Panc1 (cell line): ENCODE measurements at regions not wholly inside any gene's neighbourhood (a gene's known extent, or its start where the extent isn't known, plus 50 kb on each side); places are given as distances from the start of the nearest gene placed in this dataset.
"Not testable (repeated sequence)": the region's sequence is repeated elsewhere in the genome, so short reads cannot be mapped to it uniquely, and the experiment has no call there.

Experiments used
- ATAC-seq: fragments of 200-7000 bp; cut with Tn5 transposase; 2 replicates; pipeline ENCODE4 v1.9.1; 2020; ENCODE audit warnings: mild to moderate bottlenecking, moderate library complexity
- BruUV-seq: library from RNA; stranded (reverse); fragments of 400-500 nt; replicated peaks from 2 replicates; lab custom pipeline; 2021; lab: Mats Ljungman, UMichigan
- CTCF ChIA-PET: fragments of 300-600 bp; sonication (Branson Sonifier 250); formaldehyde crosslinking; loops from one replicate; lab custom pipeline; 2022; ENCODE audit warnings: antibody characterized with exemption; lab: Charles Lee
- POLR2A ChIA-PET: fragments of 300-600 bp; sonication (Branson Sonifier 250); formaldehyde crosslinking; loops from one replicate; lab custom pipeline; 2022; ENCODE audit warnings: antibody characterized with exemption; lab: Charles Lee
- DNase-seq: peaks from one replicate; pipeline ENCODE4 v3.0.0-alpha.2; 2010; ENCODE audit warnings: low read depth, low spot score
- H3K27ac ChIP-seq: 2 replicates; pipeline ENCODE4 v1.5.1; 2011; ENCODE audit warnings: mild to moderate bottlenecking, low read length, inconsistent platforms
- H3K27me3 ChIP-seq: fragments of 200-500 bp; sonication (Bioruptor generic); 2 replicates; pipeline ENCODE4 v1.6.0; 2014; ENCODE audit warnings: low read length, inconsistent platforms; ENCODE audit not compliant: control insufficient read depth, insufficient read depth
- H3K36me3 ChIP-seq: fragments of 200-500 bp; sonication (Bioruptor generic); 2 replicates; pipeline ENCODE4 v1.5.1; 2014; ENCODE audit warnings: inconsistent platforms, mild to moderate bottlenecking, low read length, moderate library complexity; ENCODE audit not compliant: control insufficient read depth, insufficient read depth
- H3K4me1 ChIP-seq: 2 replicates; pipeline ENCODE4 v1.5.1; 2011; ENCODE audit warnings: inconsistent platforms, mild to moderate bottlenecking, low read length, moderate library complexity; ENCODE audit not compliant: control insufficient read depth, insufficient read depth
- H3K4me3 ChIP-seq, 2 experiments: 2 replicates each; pipeline ENCODE4 v1.5.1; 2011 to 2012; ENCODE audit warnings: low read depth in 2 of 2, low read length in 2 of 2, mild to moderate bottlenecking in 2 of 2, inconsistent platforms in 1 of 2, moderate library complexity in 1 of 2
- H3K9me3 ChIP-seq: fragments of 200-500 bp; sonication (Bioruptor generic); 2 replicates; pipeline ENCODE4 v1.5.1; 2014; ENCODE audit warnings: low read depth, mild to moderate bottlenecking, inconsistent platforms, low read length, moderate library complexity; ENCODE audit not compliant: control insufficient read depth, insufficient read depth
- CTCF ChIP-seq: fragments of 450-650 bp; IDR thresholded peaks from 2 replicates; pipeline ENCODE4 v1.5.1; 2017; ENCODE audit warnings: mild to moderate bottlenecking
- POLR2AphosphoS5 ChIP-seq: IDR thresholded peaks from 2 replicates; pipeline ENCODE4 v1.6.1; 2012; ENCODE audit warnings: mild to moderate bottlenecking, low read depth, low read length, moderate library complexity
- REST ChIP-seq, 2 experiments: IDR thresholded peaks; 2 replicates each; pipeline ENCODE4 v1.6.1; 2011 to 2012; ENCODE audit warnings: low read depth in 2 of 2, control low read depth in 1 of 2, low read length in 1 of 2, mild to moderate bottlenecking in 1 of 2, moderate library complexity in 1 of 2; ENCODE audit not compliant: insufficient read depth in 1 of 2
- SIN3A ChIP-seq: IDR thresholded peaks from 2 replicates; pipeline ENCODE4 v1.6.1; 2012; ENCODE audit warnings: low read depth, mild to moderate bottlenecking, low read length, moderate library complexity, borderline replicate concordance; ENCODE audit not compliant: insufficient read depth
- TCF7L2 ChIP-seq: IDR thresholded peaks from 2 replicates; pipeline ENCODE4 v1.6.1; 2011; ENCODE audit warnings: mild to moderate bottlenecking, low read depth, low read length, inconsistent platforms
- in situ Hi-C: cut with HindIII; loops from 2 replicates; pipeline ENCODE4 v1.10.0; 2016; ENCODE audit warnings: low sequenced_read_pairs, low pct_unique_long_range_greater_than_20kb
- intact Hi-C: fragments of 100-400 bp; cut with micrococcal nuclease; formaldehyde crosslinking; loops from one replicate; pipeline ENCODE4 v1.10.0; 2022; ENCODE audit not compliant: unreplicated experiment

- Histone ChIP-seq H3K4me1 (no peaks in the 10 kb centered on the region), H3K36me3 (no peaks in the 10 kb centered on the region), H3K27me3 (no peaks in the 10 kb centered on the region), H3K9me3 (no peaks in the 10 kb centered on the region), H3K4me3 (no peak overlapping the region), H3K27ac (no peak overlapping the region)
- ChIA-PET CTCF (no interaction called here), POLR2A (no interaction called here)
- in situ Hi-C loops (no loop called here), intact Hi-C loops (no loop called here)
- no TSS peak for BruUV-seq
- ATAC-seq (no peak), DNase-seq (no peak)
- TF ChIP-seq SIN3A (no peak), POLR2AphosphoS5 (no peak), CTCF (no peak), REST (IDR thresholded peaks at IDR 0.05; ENCODE audit: insufficient read depth in 1 of 2, low read depth in 2 of 2, low read length in 1 of 2) (no peak), TCF7L2 (no peak)
Observed at GRCh38 chr14:65991104-65991503, 495.1 kb upstream of the CCDC196 start.

- in situ Hi-C loops, CTCF ChIA-PET, H3K27ac ChIP-seq, H3K27me3 ChIP-seq, DNase-seq, ATAC-seq, H3K9me3 ChIP-seq, intact Hi-C loops, H3K4me3 ChIP-seq, POLR2A ChIA-PET, H3K4me1 ChIP-seq, BruUV-seq, H3K36me3 ChIP-seq: not testable (repeated sequence)
Observed at GRCh38 chr14:65991935-65992334, 494.2 kb upstream of the CCDC196 start.

- no peak overlapping the region for H3K27ac ChIP-seq
- DNase-seq: no peak
- ATAC-seq: no peak
- no peaks in the 10 kb centered on the region for H3K4me1 ChIP-seq
- H3K27me3 ChIP-seq: no peaks in the 10 kb centered on the region
- intact Hi-C loops (no loop called here), in situ Hi-C loops (no loop called here)
- no peaks in the 10 kb centered on the region for H3K9me3 ChIP-seq
- ChIA-PET POLR2A (no interaction called here), CTCF (no interaction called here)
- no peaks in the 10 kb centered on the region for H3K36me3 ChIP-seq
- no TSS peak for BruUV-seq
- no peak overlapping the region for H3K4me3 ChIP-seq
- TF ChIP-seq CTCF (no peak), TCF7L2 (no peak), REST (IDR thresholded peaks at IDR 0.05; ENCODE audit: insufficient read depth in 1 of 2, low read depth in 2 of 2, low read length in 1 of 2) (no peak), SIN3A (no peak), POLR2AphosphoS5 (no peak)
Observed at GRCh38 chr14:65993103-65993502, 493.1 kb upstream of the CCDC196 start.
